ENCODE measurements at regions not wholly inside any gene's neighbourhood (a gene's known extent, or its start where the extent isn't known, plus 50 kb on each side); places are given as distances from the start of the nearest gene placed in this dataset.

DNA sequence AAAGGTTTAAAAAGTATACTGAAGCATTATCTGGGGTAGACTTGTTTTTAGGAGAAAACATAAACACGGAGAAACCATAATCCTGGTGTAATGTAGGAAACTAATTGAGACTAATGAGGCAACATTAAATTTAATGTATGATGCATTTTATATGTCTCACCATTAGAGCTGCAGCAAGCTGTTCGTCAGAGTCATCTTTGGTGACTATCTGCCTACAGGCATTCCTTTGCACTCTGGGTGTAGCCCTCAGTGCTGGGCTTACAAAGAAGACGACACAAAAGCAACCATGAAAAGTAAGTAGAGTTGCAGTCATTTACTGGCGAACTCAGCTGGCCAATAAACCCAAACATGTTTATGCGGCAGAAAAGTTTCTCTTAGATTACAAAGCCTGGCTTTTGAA, 415.3 kb upstream of the ZEB2 start:
- no peak for DNase-seq
- POLR2A ChIA-PET, result no interaction called here
- Histone ChIP-seq H3K36me3 (replicated peaks in 1 of 2; ENCODE audit: control extremely low read depth in 1 of 2, control insufficient read depth in 1 of 2, extremely low read depth in 1 of 2, insufficient read depth in 2 of 2, low read length in 1 of 2) (no peaks in the 10 kb centered on the region), H2AFZ (ENCODE audit: insufficient read depth, low read depth, low read length, poor library complexity, severe bottlenecking) (no peak overlapping the region), H3K27ac (ENCODE audit: low read length in 2 of 2) (no peak overlapping the region), H3K4me2 (replicated peaks; ENCODE audit: low read depth, low read length, poor library complexity, severe bottlenecking) (no peak overlapping the region), H3K4me3 (ENCODE audit: control extremely low read depth in 1 of 5, extremely low read depth in 1 of 5, insufficient read depth in 1 of 5, low read depth in 2 of 5, low read length in 4 of 5) (no peak overlapping the region), H3K79me2 (ENCODE audit: control insufficient read depth, insufficient read depth, low read length) (no peaks in the 10 kb centered on the region), H3K9me3 (ENCODE audit: control extremely low read depth in 1 of 3, control insufficient read depth in 2 of 3, insufficient read depth in 1 of 3, low read length in 2 of 3) (no peaks in the 10 kb centered on the region), H3K4me1 (ENCODE audit: control insufficient read depth in 2 of 2, insufficient read depth in 2 of 2, low read length in 2 of 2) (no peaks in the 10 kb centered on the region), H3K27me3 (replicated peaks in 1 of 4; ENCODE audit: control extremely low read depth in 1 of 4, control insufficient read depth in 3 of 4, insufficient read depth in 4 of 4, low read length in 3 of 4) (no peaks in the 10 kb centered on the region), H4K20me1 (ENCODE audit: control insufficient read depth, insufficient read depth, low read length, poor library complexity, severe bottlenecking) (no peaks in the 10 kb centered on the region), H3K9ac (ENCODE audit: low read length) (no peak overlapping the region)
- H3K27ac Mint-ChIP-seq, result no peak overlapping the region
- CTCF ChIA-PET, result no interaction called here
- H3K4me3 Mint-ChIP-seq, result no peak overlapping the region
- no peaks in the 10 kb centered on the region for H3K9me3 Mint-ChIP-seq (ENCODE audit: insufficient read depth)
- WGBS (ENCODE audit: insufficient coverage), result 100% methylated on average over 4 of the region's 5 CpGs
- H3K27me3 Mint-ChIP-seq, result no peaks in the 10 kb centered on the region
- intact Hi-C loops (cut with micrococcal nuclease), result loop anchor here (10.0 kb wide), 1 partner anchor 440 kb away; no protein-coding TSS in a partner anchor
- no peak for ATAC-seq (ENCODE audit: low read depth)
- peaks cover 6% of the 10 kb centered on the region for H3K4me1 Mint-ChIP-seq
- TF ChIP-seq EZH2 (IDR thresholded peaks at IDR 0.05; ENCODE audit: borderline replicate concordance, insufficient read depth, low read depth, low read length, poor library complexity, severe bottlenecking), result no peak
- TF ChIP-seq, protein P1, sequence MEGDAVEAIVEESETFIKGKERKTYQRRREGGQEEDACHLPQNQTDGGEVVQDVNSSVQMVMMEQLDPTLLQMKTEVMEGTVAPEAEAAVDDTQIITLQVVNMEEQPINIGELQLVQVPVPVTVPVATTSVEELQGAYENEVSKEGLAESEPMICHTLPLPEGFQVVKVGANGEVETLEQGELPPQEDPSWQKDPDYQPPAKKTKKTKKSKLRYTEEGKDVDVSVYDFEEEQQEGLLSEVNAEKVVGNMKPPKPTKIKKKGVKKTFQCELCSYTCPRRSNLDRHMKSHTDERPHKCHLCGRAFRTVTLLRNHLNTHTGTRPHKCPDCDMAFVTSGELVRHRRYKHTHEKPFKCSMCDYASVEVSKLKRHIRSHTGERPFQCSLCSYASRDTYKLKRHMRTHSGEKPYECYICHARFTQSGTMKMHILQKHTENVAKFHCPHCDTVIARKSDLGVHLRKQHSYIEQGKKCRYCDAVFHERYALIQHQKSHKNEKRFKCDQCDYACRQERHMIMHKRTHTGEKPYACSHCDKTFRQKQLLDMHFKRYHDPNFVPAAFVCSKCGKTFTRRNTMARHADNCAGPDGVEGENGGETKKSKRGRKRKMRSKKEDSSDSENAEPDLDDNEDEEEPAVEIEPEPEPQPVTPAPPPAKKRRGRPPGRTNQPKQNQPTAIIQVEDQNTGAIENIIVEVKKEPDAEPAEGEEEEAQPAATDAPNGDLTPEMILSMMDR (IDR thresholded peaks at IDR 0.05), result no peak

DNA sequence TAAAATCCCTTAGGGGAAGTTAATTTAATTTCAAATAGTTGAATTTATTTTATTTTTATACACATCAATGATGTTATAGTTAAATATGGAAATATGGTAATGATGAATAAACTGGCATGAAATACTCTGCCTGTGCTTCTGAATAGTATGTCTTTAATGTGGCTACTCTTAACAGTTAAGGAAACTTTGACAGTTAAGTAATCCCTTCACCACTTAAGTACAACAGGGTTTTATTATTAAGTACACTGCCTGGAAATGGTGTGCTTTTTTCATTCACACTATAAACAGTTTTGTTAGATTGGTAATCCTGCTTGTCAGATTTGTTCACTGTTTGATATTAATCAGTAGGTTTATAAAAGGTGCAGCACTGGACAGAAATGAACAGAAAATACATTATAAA, 412.0 kb upstream of the ZEB2 start:
- H4K20me1 ChIP-seq (ENCODE audit: control insufficient read depth, insufficient read depth, low read length, poor library complexity, severe bottlenecking), result no peaks in the 10 kb centered on the region
- no peak for ATAC-seq (ENCODE audit: low read depth)
- H3K79me2 ChIP-seq (ENCODE audit: control insufficient read depth, insufficient read depth, low read length), result no peaks in the 10 kb centered on the region
- no peaks in the 10 kb centered on the region for H3K27me3 ChIP-seq (replicated peaks in 1 of 4; ENCODE audit: control extremely low read depth in 1 of 4, control insufficient read depth in 3 of 4, insufficient read depth in 4 of 4, low read length in 3 of 4)
- no peak overlapping the region for H3K9ac ChIP-seq (ENCODE audit: low read length)
- no peak overlapping the region for H3K4me3 Mint-ChIP-seq
- no peak for DNase-seq
- no peak overlapping the region for H3K4me3 ChIP-seq (ENCODE audit: control extremely low read depth in 1 of 5, extremely low read depth in 1 of 5, insufficient read depth in 1 of 5, low read depth in 2 of 5, low read length in 4 of 5)
- POLR2A ChIA-PET, result no interaction called here
- no peaks in the 10 kb centered on the region for H3K4me1 ChIP-seq (ENCODE audit: control insufficient read depth in 2 of 2, insufficient read depth in 2 of 2, low read length in 2 of 2)
- H3K27me3 Mint-ChIP-seq, result no peaks in the 10 kb centered on the region
- H3K4me1 Mint-ChIP-seq, result peaks cover 6% of the 10 kb centered on the region
- peaks cover 3 to 8% (median 8%) of the 10 kb centered on the region in 3 donors for H3K9me3 ChIP-seq (ENCODE audit: control extremely low read depth in 1 of 3, control insufficient read depth in 2 of 3, insufficient read depth in 1 of 3, low read length in 2 of 3)
- CTCF ChIA-PET, result no interaction called here
- no peaks in the 10 kb centered on the region for H3K36me3 ChIP-seq (replicated peaks in 1 of 2; ENCODE audit: control extremely low read depth in 1 of 2, control insufficient read depth in 1 of 2, extremely low read depth in 1 of 2, insufficient read depth in 2 of 2, low read length in 1 of 2)
- no peak overlapping the region for H3K27ac ChIP-seq (ENCODE audit: low read length in 2 of 2)
- intact Hi-C loops (cut with micrococcal nuclease), result loop anchor here (10.0 kb wide), 1 partner anchor 443 kb away; no protein-coding TSS in a partner anchor
- no peak overlapping the region for H3K4me2 ChIP-seq (replicated peaks; ENCODE audit: low read depth, low read length, poor library complexity, severe bottlenecking)
- no peak overlapping the region for H3K27ac Mint-ChIP-seq
- H2AFZ ChIP-seq (ENCODE audit: insufficient read depth, low read depth, low read length, poor library complexity, severe bottlenecking), result no peak overlapping the region
- peaks cover 7% of the 10 kb centered on the region for H3K9me3 Mint-ChIP-seq (ENCODE audit: insufficient read depth)
- TF ChIP-seq, protein P1 (IDR thresholded peaks at IDR 0.05), result no peak
- TF ChIP-seq EZH2 (IDR thresholded peaks at IDR 0.05; ENCODE audit: borderline replicate concordance, insufficient read depth, low read depth, low read length, poor library complexity, severe bottlenecking), result no peak
